ENCODE measurements at regions not wholly inside any gene's neighbourhood (a gene's known extent, or its start where the extent isn't known, plus 50 kb on each side); places are given as distances from the start of the nearest gene placed in this dataset.
"Not testable (repeated sequence)": the region's sequence is repeated elsewhere in the genome, so short reads cannot be mapped to it uniquely, and the experiment has no call there.

DNA sequence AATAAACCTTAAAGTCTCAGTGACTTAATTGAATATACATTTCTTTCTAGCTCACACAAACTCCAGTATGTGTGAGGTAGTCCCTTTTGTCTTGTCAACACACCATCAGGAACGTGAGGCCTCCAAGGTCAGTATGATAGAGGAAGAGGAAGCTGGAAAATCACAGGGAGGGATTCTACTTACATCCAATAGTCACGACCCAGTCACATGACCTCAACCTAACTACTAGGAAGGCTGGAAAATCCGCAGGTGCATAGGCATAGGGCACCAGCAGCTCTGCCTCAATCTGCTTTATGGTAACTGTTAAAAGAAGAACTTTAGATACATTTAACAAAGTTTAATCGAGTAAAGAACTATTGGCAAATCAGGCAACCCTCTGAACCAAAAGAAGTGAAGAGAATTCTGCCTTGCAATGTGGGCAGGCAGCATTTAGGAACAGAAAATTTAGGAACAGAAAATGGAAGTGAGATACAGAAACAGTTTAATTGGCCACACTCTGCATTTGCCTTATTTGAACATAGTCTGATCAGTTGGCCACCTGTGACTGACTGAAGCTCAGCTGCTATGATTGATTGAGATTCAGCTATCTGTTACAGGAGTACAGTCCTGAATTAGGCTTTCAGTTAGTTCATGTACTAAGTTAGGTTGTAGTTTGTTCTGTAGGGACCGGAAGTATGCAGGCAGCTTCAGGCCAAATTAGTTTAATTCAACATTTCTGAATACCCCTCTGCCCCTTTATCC is 165.0 kb upstream of the PARD3B start:
- no peak overlapping the region for H3K4me2 ChIP-seq (ENCODE audit: low read length)
- H3K9me3 ChIP-seq (replicated peaks; ENCODE audit: low read length), result no peaks in the 10 kb centered on the region
- no peaks in the 10 kb centered on the region for H3K36me3 ChIP-seq (ENCODE audit: insufficient read depth, low read length)
- no peaks in the 10 kb centered on the region for H3K27me3 ChIP-seq (ENCODE audit: control insufficient read depth, insufficient read depth, low read length)
- H3K4me1 ChIP-seq (ENCODE audit: control insufficient read depth, insufficient read depth, low read length), result no peaks in the 10 kb centered on the region
- no peak overlapping the region for H3K9ac ChIP-seq (ENCODE audit: low read depth, low read length)
- H3K4me3 ChIP-seq (ENCODE audit: low read length), result no peak overlapping the region

DNA sequence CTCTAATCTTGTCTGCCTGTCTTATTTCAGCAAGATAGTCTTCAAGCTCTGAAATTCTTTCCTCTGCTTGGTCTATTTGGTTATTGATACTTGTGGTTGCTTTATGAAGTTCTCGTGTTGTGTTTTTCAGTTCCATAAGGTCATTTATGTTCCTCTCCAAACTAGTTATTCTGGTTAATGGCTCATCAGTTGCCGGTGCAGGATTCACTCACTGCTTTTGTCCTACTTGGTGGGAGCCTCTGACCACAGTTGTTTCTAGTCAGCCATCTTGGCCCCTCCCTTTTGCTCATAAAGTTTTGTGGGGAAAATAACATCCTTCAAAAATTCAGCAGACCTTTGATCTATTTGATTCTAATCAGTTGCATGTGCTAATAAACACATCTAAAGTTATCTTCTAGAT is 158.6 kb upstream of the PARD3B start:
- Histone ChIP-seq H3K4me2 (ENCODE audit: low read length) (no peak overlapping the region), H3K9ac (ENCODE audit: low read depth, low read length) (no peak overlapping the region), H3K27me3 (ENCODE audit: control insufficient read depth, insufficient read depth, low read length) (no peaks in the 10 kb centered on the region), H3K4me1 (ENCODE audit: control insufficient read depth, insufficient read depth, low read length) (no peaks in the 10 kb centered on the region), H3K9me3 (replicated peaks; ENCODE audit: low read length) (no peaks in the 10 kb centered on the region), H3K36me3 (ENCODE audit: insufficient read depth, low read length) (no peaks in the 10 kb centered on the region), H3K4me3 (ENCODE audit: low read length) (no peak overlapping the region)

DNA sequence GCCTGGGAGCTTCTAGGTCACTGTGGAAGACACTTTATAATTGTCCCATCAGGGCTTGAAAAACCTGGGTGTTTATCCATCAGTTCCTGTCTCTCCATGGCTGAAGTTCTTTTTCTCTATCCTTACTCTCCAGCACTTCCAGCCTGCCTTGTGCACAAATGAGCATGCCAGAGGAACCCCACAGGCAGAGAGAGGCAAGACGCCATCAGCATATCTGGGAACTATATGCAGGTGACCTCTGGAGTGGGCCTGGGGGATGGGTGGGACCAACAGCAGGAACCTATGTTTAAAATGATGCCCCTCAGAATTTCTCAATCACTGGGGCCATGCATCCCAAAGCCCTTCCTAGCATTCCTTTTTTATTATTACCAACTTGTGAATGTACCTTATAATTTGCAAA is 156.2 kb upstream of the PARD3B start:
- H3K9ac ChIP-seq (ENCODE audit: low read depth, low read length), result no peak overlapping the region
- no peaks in the 10 kb centered on the region for H3K36me3 ChIP-seq (ENCODE audit: insufficient read depth, low read length)
- H3K4me3 ChIP-seq (ENCODE audit: low read length), result no peak overlapping the region
- no peaks in the 10 kb centered on the region for H3K9me3 ChIP-seq (replicated peaks; ENCODE audit: low read length)
- H3K27me3 ChIP-seq (ENCODE audit: control insufficient read depth, insufficient read depth, low read length), result no peaks in the 10 kb centered on the region
- H3K4me2 ChIP-seq (ENCODE audit: low read length), result no peak overlapping the region
- H3K4me1 ChIP-seq (ENCODE audit: control insufficient read depth, insufficient read depth, low read length), result no peaks in the 10 kb centered on the region

DNA sequence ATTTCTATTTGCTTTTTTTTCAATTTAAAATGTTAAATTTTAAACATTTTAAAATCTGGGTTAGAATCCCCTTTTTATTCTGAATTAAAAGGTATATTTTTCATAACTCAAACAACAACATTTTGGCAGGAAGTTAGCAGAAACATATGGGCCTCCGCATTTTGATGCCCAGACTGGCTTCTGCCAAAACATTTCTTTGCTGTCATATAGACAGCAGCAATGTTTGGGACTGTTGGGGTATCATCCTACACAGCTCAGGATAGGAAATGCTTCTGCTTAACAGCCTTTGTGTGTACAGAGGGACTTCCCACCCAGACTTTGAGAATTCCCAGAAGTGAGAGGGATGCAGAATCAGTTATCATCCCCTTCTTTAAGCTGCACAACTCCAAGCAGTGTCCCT is 155.4 kb upstream of the PARD3B start:
- H3K9ac ChIP-seq (ENCODE audit: low read depth, low read length), result no peak overlapping the region
- H3K36me3 ChIP-seq (ENCODE audit: insufficient read depth, low read length), result no peaks in the 10 kb centered on the region
- H3K4me2 ChIP-seq (ENCODE audit: low read length), result no peak overlapping the region
- no peaks in the 10 kb centered on the region for H3K4me1 ChIP-seq (ENCODE audit: control insufficient read depth, insufficient read depth, low read length)
- no peaks in the 10 kb centered on the region for H3K9me3 ChIP-seq (replicated peaks; ENCODE audit: low read length)
- no peaks in the 10 kb centered on the region for H3K27me3 ChIP-seq (ENCODE audit: control insufficient read depth, insufficient read depth, low read length)
- H3K4me3 ChIP-seq (ENCODE audit: low read length), result no peak overlapping the region

DNA sequence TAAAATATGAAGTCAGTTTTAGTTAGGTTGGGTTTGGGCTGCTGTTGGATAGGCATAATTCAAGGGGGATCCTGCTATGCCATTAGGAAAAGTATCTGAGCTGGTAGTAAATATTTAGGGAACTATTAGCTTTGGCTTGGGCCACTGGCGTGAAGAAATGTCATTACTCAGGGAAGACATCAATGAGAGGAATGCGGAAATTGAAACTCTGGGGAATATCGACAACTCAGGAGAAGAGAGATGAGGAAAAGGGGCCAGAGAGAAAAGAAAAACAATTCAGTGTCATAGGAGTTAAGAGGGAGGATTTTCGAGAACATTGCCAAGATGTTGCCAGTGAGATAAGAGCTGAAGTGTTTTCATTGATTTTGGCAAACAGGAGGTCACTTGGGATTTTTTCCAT is 149.7 kb upstream of the PARD3B start:
- H3K4me1 ChIP-seq (ENCODE audit: control insufficient read depth, insufficient read depth, low read length), result no peaks in the 10 kb centered on the region
- H3K9me3 ChIP-seq (replicated peaks; ENCODE audit: low read length), result no peaks in the 10 kb centered on the region
- H3K36me3 ChIP-seq (ENCODE audit: insufficient read depth, low read length), result no peaks in the 10 kb centered on the region
- no peaks in the 10 kb centered on the region for H3K27me3 ChIP-seq (ENCODE audit: control insufficient read depth, insufficient read depth, low read length)
- H3K4me3 ChIP-seq (ENCODE audit: low read length), result no peak overlapping the region
- no peak overlapping the region for H3K4me2 ChIP-seq (ENCODE audit: low read length)
- no peak overlapping the region for H3K9ac ChIP-seq (ENCODE audit: low read depth, low read length)

DNA sequence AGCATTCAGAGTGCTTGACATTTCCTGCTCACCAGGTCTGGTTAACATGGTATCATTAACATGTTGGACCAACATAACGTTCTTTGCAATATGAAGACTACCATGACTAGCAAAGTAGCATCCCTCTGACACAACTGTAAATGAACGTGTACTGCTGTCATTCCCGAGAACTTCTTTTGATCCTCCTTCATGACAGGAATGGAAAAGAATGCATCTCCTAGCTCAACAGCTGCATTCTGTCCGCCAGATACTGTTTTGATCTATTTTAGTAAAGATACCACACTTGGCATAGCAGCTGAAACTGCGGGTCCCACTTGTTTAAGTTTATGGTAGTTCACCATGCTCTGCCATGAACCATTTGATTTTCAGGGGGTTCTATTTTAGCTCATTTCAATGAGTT is 144.2 kb upstream of the PARD3B start:
- Histone ChIP-seq H3K27me3 (ENCODE audit: control insufficient read depth, insufficient read depth, low read length) (no peaks in the 10 kb centered on the region), H3K9me3 (replicated peaks; ENCODE audit: low read length) (no peaks in the 10 kb centered on the region), H3K9ac (ENCODE audit: low read depth, low read length) (no peak overlapping the region), H3K4me3 (ENCODE audit: low read length) (no peak overlapping the region), H3K4me1 (ENCODE audit: control insufficient read depth, insufficient read depth, low read length) (no peaks in the 10 kb centered on the region), H3K36me3 (ENCODE audit: insufficient read depth, low read length) (no peaks in the 10 kb centered on the region), H3K4me2 (ENCODE audit: low read length) (no peak overlapping the region)

DNA sequence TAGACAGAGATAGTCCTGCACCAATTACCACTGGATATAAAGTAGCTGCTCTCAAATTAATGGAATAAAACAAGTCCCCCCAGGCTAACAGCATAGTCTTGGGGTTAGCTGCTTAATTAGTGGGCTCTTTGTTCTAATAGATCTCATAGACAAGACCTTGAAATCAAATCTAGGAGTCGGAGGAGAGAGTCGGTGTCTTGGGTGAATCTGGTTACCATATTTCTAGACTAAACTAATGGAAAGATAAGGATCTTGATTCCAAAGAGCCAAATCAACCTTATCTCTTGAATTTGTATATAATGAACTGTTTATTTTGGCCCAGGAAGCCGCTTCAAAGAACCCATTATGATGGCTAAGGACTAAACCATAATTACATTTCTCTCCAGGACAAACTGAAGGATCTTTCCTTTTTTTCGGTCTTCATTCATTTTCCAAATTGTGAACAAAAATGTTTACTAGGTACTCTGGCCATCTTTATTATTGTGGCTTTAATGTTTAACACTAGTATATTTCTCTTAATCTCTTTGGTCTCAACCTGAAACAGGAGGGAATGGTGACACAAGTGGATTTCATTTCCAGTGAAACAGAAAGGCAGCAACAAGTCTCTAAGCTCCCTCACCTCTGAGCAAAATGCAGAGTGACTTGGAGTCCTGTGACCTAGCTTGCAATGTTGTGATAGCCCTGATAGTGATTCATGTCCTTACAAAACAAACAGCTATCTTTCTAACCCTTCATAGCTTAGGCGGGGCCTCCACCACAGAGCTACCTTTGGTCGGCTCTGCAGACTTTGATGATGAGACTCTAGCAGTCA is 137.9 kb upstream of the PARD3B start:
- Histone ChIP-seq H3K27me3 (ENCODE audit: control insufficient read depth, insufficient read depth, low read length) (no peaks in the 10 kb centered on the region), H3K4me3 (ENCODE audit: low read length) (no peak overlapping the region), H3K36me3 (ENCODE audit: insufficient read depth, low read length) (no peaks in the 10 kb centered on the region)

DNA sequence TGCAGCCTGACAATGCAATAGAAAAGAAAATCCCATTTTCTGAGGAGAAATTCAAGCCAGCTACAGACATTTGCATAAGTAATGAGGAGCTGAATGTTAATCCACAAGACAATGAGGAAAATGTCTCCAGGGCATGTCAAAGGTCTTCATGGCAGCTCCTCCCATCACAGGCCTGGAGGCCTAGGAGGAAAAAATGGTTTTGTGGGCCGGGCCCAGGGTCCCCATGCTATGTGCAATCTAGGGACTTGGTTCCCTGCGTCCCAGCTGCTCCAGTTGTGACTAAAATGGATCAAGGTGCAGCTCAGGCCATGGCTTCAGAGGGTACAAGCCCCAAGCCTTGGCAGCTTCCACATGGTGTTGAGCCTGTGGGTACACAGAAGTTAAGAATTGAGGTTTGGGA is 132.5 kb upstream of the PARD3B start:
- not testable (repeated sequence) for H3K9ac ChIP-seq (ENCODE audit: low read depth, low read length); H3K4me2 ChIP-seq (ENCODE audit: low read length); H3K36me3 ChIP-seq (ENCODE audit: insufficient read depth, low read length); H3K4me1 ChIP-seq (ENCODE audit: control insufficient read depth, insufficient read depth, low read length); H3K9me3 ChIP-seq (replicated peaks; ENCODE audit: low read length); H3K4me3 ChIP-seq (ENCODE audit: low read length); H3K27me3 ChIP-seq (ENCODE audit: control insufficient read depth, insufficient read depth, low read length)

More for the DNA sequence above, 137.9 kb upstream of the PARD3B start:
- Histone ChIP-seq H3K4me1 (ENCODE audit: control insufficient read depth, insufficient read depth, low read length) (no peaks in the 10 kb centered on the region), H3K4me2 (ENCODE audit: low read length) (no peak overlapping the region), H3K9ac (ENCODE audit: low read depth, low read length) (no peak overlapping the region), H3K9me3 (replicated peaks; ENCODE audit: low read length) (no peaks in the 10 kb centered on the region)

DNA sequence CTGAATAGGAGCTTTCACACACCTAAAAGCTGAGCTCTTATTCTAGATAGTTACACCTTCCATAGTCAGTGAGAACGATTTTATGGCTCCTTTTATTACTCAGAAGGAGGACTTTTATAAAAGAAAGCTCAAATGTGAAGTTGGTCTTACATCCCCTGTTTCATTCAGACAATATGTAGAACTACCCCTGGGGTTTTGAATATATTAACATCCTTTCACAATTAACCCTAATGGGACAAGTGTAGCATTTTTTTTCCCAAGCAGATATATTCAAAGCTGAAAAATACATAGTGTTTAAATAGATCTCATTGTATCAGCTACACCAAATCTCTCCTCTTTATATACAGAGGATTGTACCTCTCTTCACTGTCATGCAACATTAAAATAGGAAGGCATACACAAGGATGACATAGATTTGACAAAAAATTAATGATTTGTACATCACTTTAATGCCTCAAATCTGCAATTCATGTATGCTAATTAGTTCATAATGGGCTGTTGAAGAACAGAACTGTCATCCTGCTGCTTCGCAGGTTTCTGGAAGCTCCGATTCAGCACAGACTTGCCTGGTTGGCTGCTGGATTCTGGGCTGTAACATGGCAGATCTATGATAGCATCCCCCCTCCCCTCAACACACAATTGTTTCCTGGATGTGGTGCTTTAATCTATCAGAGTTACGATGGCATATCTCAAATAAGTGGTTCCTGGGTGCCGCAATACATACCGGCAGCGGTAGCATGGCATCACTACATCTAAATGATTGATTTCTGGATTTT is 129.7 kb upstream of the PARD3B start:
- H3K4me2 ChIP-seq (ENCODE audit: low read length), result no peak overlapping the region
- no peaks in the 10 kb centered on the region for H3K36me3 ChIP-seq (ENCODE audit: insufficient read depth, low read length)
- no peaks in the 10 kb centered on the region for H3K4me1 ChIP-seq (ENCODE audit: control insufficient read depth, insufficient read depth, low read length)
- no peak overlapping the region for H3K4me3 ChIP-seq (ENCODE audit: low read length)
- peaks cover 4% of the 10 kb centered on the region for H3K9me3 ChIP-seq (replicated peaks; ENCODE audit: low read length)
- H3K9ac ChIP-seq (ENCODE audit: low read depth, low read length), result no peak overlapping the region
- no peaks in the 10 kb centered on the region for H3K27me3 ChIP-seq (ENCODE audit: control insufficient read depth, insufficient read depth, low read length)

DNA sequence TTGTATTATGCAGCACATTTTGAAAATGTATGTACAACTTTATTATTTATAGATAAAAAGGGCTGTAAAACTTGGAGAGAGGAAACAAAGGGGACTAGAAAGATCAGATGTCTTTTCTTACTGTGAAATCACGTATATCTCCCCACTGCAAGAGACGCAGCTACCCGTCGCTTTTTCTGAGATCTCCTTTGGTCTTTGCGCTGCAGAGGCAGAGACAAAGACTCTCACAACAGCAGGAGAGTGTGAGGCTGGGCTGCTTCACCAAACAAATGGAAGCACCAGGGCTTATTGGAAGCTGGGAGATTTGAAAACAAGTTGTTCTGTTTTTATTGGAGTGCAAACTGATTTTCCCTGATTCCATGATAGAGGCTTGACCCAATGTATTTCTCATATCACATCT is 129.0 kb upstream of the PARD3B start:
- H3K27me3 ChIP-seq (ENCODE audit: control insufficient read depth, insufficient read depth, low read length), result no peaks in the 10 kb centered on the region
- no peak overlapping the region for H3K4me3 ChIP-seq (ENCODE audit: low read length)
- H3K9me3 ChIP-seq (replicated peaks; ENCODE audit: low read length), result peaks cover 4% of the 10 kb centered on the region
- H3K9ac ChIP-seq (ENCODE audit: low read depth, low read length), result no peak overlapping the region
- no peaks in the 10 kb centered on the region for H3K4me1 ChIP-seq (ENCODE audit: control insufficient read depth, insufficient read depth, low read length)
- H3K4me2 ChIP-seq (ENCODE audit: low read length), result no peak overlapping the region
- H3K36me3 ChIP-seq (ENCODE audit: insufficient read depth, low read length), result no peaks in the 10 kb centered on the region

DNA sequence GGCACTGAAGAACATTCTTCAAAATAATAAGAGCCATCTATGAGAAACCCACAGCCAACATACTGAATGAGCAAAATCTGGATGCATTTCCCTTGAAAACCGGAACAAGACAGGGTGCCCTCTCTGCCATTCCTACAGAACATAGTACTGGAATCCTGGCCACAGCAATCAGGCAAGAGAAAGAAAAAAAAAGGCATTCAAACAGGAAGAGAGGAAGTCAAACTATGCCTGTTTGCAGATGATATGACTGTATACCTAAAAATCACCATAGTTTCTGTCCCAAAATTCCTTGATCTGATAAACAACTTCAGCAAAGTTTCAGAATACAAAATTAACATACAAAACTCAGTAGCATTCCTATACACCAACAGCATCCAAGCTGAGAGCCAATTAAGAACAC is 119.5 kb upstream of the PARD3B start:
- no peaks in the 10 kb centered on the region for H3K4me1 ChIP-seq (ENCODE audit: control insufficient read depth, insufficient read depth, low read length)
- peaks cover 3% of the 10 kb centered on the region for H3K9me3 ChIP-seq (replicated peaks; ENCODE audit: low read length)
- no peak overlapping the region for H3K4me2 ChIP-seq (ENCODE audit: low read length)
- H3K36me3 ChIP-seq (ENCODE audit: insufficient read depth, low read length), result no peaks in the 10 kb centered on the region
- H3K4me3 ChIP-seq (ENCODE audit: low read length), result no peak overlapping the region
- no peak overlapping the region for H3K9ac ChIP-seq (ENCODE audit: low read depth, low read length)
- no peaks in the 10 kb centered on the region for H3K27me3 ChIP-seq (ENCODE audit: control insufficient read depth, insufficient read depth, low read length)

Measured in skeletal muscle satellite cell (primary cell).